ENCODE measurements at regions not wholly inside any gene's neighbourhood (a gene's known extent, or its start where the extent isn't known, plus 50 kb on each side); places are given as distances from the start of the nearest gene placed in this dataset.
"Not testable (repeated sequence)": the region's sequence is repeated elsewhere in the genome, so short reads cannot be mapped to it uniquely, and the experiment has no call there.

DNA sequence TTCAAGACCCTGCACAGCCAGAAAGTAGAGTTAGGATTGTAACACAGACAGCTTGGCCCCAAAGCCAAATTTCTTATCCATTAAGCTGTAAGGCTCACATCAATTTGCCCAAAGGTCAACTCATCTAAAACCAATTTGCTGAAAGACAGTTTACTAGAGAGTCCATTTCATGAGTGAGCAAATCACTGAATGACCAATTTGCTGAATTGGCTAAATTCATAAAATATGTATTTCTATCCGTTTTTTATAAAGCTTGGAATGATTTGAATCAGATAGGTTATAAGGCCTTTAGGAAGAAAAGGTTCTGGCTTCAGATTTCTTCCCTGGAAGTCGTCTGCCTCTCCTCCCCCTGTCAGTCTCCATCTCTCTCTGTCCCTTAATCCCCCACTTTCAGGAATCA is 168.1 kb downstream of the FCRL5 start:
- no peaks in the 10 kb centered on the region for H3K4me1 ChIP-seq (ENCODE audit: control insufficient read depth in 3 of 3, insufficient read depth in 2 of 3, low read depth in 1 of 3, low read length in 2 of 3)
- H3K9me3 ChIP-seq (ENCODE audit: control insufficient read depth in 2 of 2, insufficient read depth in 1 of 2, low read depth in 1 of 2, low read length in 1 of 2): no peaks in the 10 kb centered on the region
- no peak for DNase-seq
- peaks cover 0 to 7% (median 2%) of the 10 kb centered on the region in 3 donors for H3K27me3 ChIP-seq (ENCODE audit: control insufficient read depth in 3 of 3, insufficient read depth in 3 of 3, low read length in 3 of 3)
- no peak overlapping the region for H3K27ac ChIP-seq (ENCODE audit: low read depth in 1 of 3, low read length in 2 of 3)
- WGBS, 3 donors: 54 to 76% (median 65%) methylated on average over 2 of the region's 2 CpGs
- FAIRE-seq: no peak
- H3K36me3 ChIP-seq (ENCODE audit: control insufficient read depth in 3 of 3, insufficient read depth in 2 of 3, low read depth in 1 of 3, low read length in 3 of 3): no peaks in the 10 kb centered on the region
- H3K4me3 ChIP-seq (ENCODE audit: low read depth in 1 of 3, low read length in 3 of 3): no peak overlapping the region

GRCh38 chr1:157382351-157382750 is 170.0 kb downstream of the FCRL5 start:
- FAIRE-seq: no peak
- no peaks in the 10 kb centered on the region for H3K4me1 ChIP-seq (ENCODE audit: control insufficient read depth in 3 of 3, insufficient read depth in 2 of 3, low read depth in 1 of 3, low read length in 2 of 3)
- H3K27me3 ChIP-seq (ENCODE audit: control insufficient read depth in 3 of 3, insufficient read depth in 3 of 3, low read length in 3 of 3): peaks cover 0 to 2% (median 0%) of the 10 kb centered on the region in 3 donors
- no peaks in the 10 kb centered on the region for H3K36me3 ChIP-seq (ENCODE audit: control insufficient read depth in 3 of 3, insufficient read depth in 2 of 3, low read depth in 1 of 3, low read length in 3 of 3)
- H3K9me3 ChIP-seq (ENCODE audit: control insufficient read depth in 2 of 2, insufficient read depth in 1 of 2, low read depth in 1 of 2, low read length in 1 of 2): no peaks in the 10 kb centered on the region
- H3K4me3 ChIP-seq (ENCODE audit: low read depth in 1 of 3, low read length in 3 of 3): no peak overlapping the region
- WGBS, 3 donors: 81 to 94% (median 89%) methylated on average over 1 of the region's 1 CpG
- DNase-seq: no peak
- H3K27ac ChIP-seq (ENCODE audit: low read depth in 1 of 3, low read length in 2 of 3): no peak overlapping the region

- WGBS, 3 donors: 52 to 69% (median 60%) methylated on average over 5 to 6 of the region's 6 CpGs
- H3K36me3 ChIP-seq (ENCODE audit: control insufficient read depth in 3 of 3, insufficient read depth in 2 of 3, low read depth in 1 of 3, low read length in 3 of 3): no peaks in the 10 kb centered on the region
- no peaks in the 10 kb centered on the region for H3K4me1 ChIP-seq (ENCODE audit: control insufficient read depth in 3 of 3, insufficient read depth in 2 of 3, low read depth in 1 of 3, low read length in 2 of 3)
- peaks cover 0 to 2% (median 0%) of the 10 kb centered on the region in 3 donors for H3K27me3 ChIP-seq (ENCODE audit: control insufficient read depth in 3 of 3, insufficient read depth in 3 of 3, low read length in 3 of 3)
- no peak overlapping the region for H3K4me3 ChIP-seq (ENCODE audit: low read depth in 1 of 3, low read length in 3 of 3)
- no peaks in the 10 kb centered on the region for H3K9me3 ChIP-seq (ENCODE audit: control insufficient read depth in 2 of 2, insufficient read depth in 1 of 2, low read depth in 1 of 2, low read length in 1 of 2)
- DNase-seq (no peak), FAIRE-seq (no peak)
- H3K27ac ChIP-seq (ENCODE audit: low read depth in 1 of 3, low read length in 2 of 3): no peak overlapping the region
Observed at GRCh38 chr1:157380523-157380922, 171.8 kb downstream of the FCRL5 start.

DNA sequence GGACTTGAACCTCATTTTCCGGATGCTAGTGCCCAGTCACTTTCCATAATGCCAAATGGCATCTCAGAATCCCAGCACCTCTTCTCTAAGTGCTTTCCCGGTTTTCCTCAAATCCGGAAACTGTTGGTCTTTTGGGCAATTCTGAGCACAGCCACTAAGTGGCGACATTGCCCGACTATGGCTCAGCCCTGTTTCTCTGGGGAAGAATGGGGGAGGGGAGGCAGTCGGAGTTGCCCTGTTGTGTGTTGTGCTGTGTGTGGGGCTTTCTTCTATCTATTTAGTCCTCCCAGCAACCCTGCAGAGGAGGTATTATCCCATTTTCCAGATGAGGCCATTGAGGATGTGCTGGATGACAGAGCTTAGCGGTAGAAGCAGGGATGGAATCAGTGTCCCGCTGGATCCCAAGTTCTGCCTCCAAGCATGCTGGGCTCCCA is 175.0 kb downstream of the FCRL5 start:
- not testable (repeated sequence) for FAIRE-seq
- WGBS, 3 donors: 28 to 31% (median 29%) methylated on average over 8 of the region's 8 CpGs

DNA sequence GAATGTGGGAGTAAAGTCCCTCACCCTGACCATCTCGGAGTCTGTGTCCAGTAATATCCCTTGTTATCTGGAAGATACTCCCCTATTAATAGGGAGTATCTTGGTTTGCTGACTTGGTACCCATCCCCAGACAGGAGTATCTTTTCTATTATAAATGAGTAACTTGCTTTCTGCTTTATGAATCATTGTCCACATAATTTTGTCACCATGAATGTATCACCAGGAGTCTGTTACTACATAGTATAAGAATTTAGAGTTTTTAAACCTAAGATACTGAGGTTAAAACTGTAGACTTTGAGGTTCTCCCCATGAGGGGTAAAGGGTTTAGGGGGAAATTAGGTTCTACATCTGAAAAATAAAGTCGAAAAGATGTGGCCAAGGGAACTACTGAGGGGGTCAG is 175.6 kb downstream of the FCRL5 start:
- Histone ChIP-seq H3K27ac (ENCODE audit: low read depth in 1 of 3, low read length in 2 of 3) (no peak overlapping the region), H3K36me3 (ENCODE audit: control insufficient read depth in 3 of 3, insufficient read depth in 2 of 3, low read depth in 1 of 3, low read length in 3 of 3) (no peaks in the 10 kb centered on the region), H3K9me3 (ENCODE audit: control insufficient read depth in 2 of 2, insufficient read depth in 1 of 2, low read depth in 1 of 2, low read length in 1 of 2) (no peaks in the 10 kb centered on the region), H3K27me3 (ENCODE audit: control insufficient read depth in 3 of 3, insufficient read depth in 3 of 3, low read length in 3 of 3) (peaks cover 0 to 2% (median 0%) of the 10 kb centered on the region in 3 donors), H3K4me1 (ENCODE audit: control insufficient read depth in 3 of 3, insufficient read depth in 2 of 3, low read depth in 1 of 3, low read length in 2 of 3) (no peaks in the 10 kb centered on the region), H3K4me3 (ENCODE audit: low read depth in 1 of 3, low read length in 3 of 3) (no peak overlapping the region)
- FAIRE-seq: no peak
- WGBS, 3 donors: 75 to 84% (median 81%) methylated on average over 2 of the region's 2 CpGs
- no peak for DNase-seq

More for the DNA sequence above, 175.0 kb downstream of the FCRL5 start:
- H3K36me3 ChIP-seq (ENCODE audit: control insufficient read depth in 3 of 3, insufficient read depth in 2 of 3, low read depth in 1 of 3, low read length in 3 of 3); H3K27ac ChIP-seq (ENCODE audit: low read depth in 1 of 3, low read length in 2 of 3); H3K27me3 ChIP-seq (ENCODE audit: control insufficient read depth in 3 of 3, insufficient read depth in 3 of 3, low read length in 3 of 3); H3K4me3 ChIP-seq (ENCODE audit: low read depth in 1 of 3, low read length in 3 of 3); H3K9me3 ChIP-seq (ENCODE audit: control insufficient read depth in 2 of 2, insufficient read depth in 1 of 2, low read depth in 1 of 2, low read length in 1 of 2); H3K4me1 ChIP-seq (ENCODE audit: control insufficient read depth in 3 of 3, insufficient read depth in 2 of 3, low read depth in 1 of 3, low read length in 2 of 3): not testable (repeated sequence)
- peak; percentile 52 to 54 for DNase-seq

- DNase-seq; H3K4me1 ChIP-seq (ENCODE audit: control insufficient read depth in 3 of 3, insufficient read depth in 2 of 3, low read depth in 1 of 3, low read length in 2 of 3); FAIRE-seq; H3K27ac ChIP-seq (ENCODE audit: low read depth in 1 of 3, low read length in 2 of 3); H3K4me3 ChIP-seq (ENCODE audit: low read depth in 1 of 3, low read length in 3 of 3); H3K9me3 ChIP-seq (ENCODE audit: control insufficient read depth in 2 of 2, insufficient read depth in 1 of 2, low read depth in 1 of 2, low read length in 1 of 2); H3K36me3 ChIP-seq (ENCODE audit: control insufficient read depth in 3 of 3, insufficient read depth in 2 of 3, low read depth in 1 of 3, low read length in 3 of 3); H3K27me3 ChIP-seq (ENCODE audit: control insufficient read depth in 3 of 3, insufficient read depth in 3 of 3, low read length in 3 of 3): not testable (repeated sequence)
- 49 to 64% (median 55%) methylated on average over 2 of the region's 2 CpGs for WGBS, 3 donors
Observed at GRCh38 chr1:157372311-157372710, 180.0 kb downstream of the FCRL5 start.

DNA sequence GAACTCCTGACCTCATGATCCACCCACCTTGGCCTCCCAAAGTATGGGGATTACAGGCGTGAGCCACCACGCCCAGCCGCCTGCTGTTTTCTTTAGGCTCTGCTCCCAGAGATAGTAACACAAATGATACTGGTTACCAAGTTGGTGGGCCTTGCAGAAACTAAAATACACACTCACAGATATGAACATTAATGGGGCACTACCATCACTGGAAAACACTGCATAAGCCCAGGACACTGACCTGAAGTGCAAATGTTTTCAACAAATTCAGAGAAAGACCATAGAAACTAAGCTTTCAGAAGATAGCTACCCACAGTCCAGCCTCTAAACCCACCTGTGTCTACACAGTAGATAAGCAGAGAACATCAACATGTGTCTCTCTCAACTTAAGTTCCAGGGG is 180.5 kb downstream of the FCRL5 start:
- Histone ChIP-seq H3K4me3 (ENCODE audit: low read depth in 1 of 3, low read length in 3 of 3) (no peak overlapping the region), H3K9me3 (ENCODE audit: control insufficient read depth in 2 of 2, insufficient read depth in 1 of 2, low read depth in 1 of 2, low read length in 1 of 2) (no peaks in the 10 kb centered on the region), H3K36me3 (ENCODE audit: control insufficient read depth in 3 of 3, insufficient read depth in 2 of 3, low read depth in 1 of 3, low read length in 3 of 3) (no peaks in the 10 kb centered on the region), H3K27me3 (ENCODE audit: control insufficient read depth in 3 of 3, insufficient read depth in 3 of 3, low read length in 3 of 3) (no peaks in the 10 kb centered on the region), H3K27ac (ENCODE audit: low read depth in 1 of 3, low read length in 2 of 3) (no peak overlapping the region), H3K4me1 (ENCODE audit: control insufficient read depth in 3 of 3, insufficient read depth in 2 of 3, low read depth in 1 of 3, low read length in 2 of 3) (peaks cover 0 to 9% (median 2%) of the 10 kb centered on the region in 3 donors)
- DNase-seq (no peak), FAIRE-seq (no peak)
- WGBS, 3 donors: 78 to 84% (median 79%) methylated on average over 3 of the region's 3 CpGs

GRCh38 chr1:157371221-157371620 is 181.1 kb downstream of the FCRL5 start:
- Histone ChIP-seq H3K27ac (ENCODE audit: low read depth in 1 of 3, low read length in 2 of 3) (no peak overlapping the region), H3K4me3 (ENCODE audit: low read depth in 1 of 3, low read length in 3 of 3) (no peak overlapping the region), H3K9me3 (ENCODE audit: control insufficient read depth in 2 of 2, insufficient read depth in 1 of 2, low read depth in 1 of 2, low read length in 1 of 2) (no peaks in the 10 kb centered on the region), H3K27me3 (ENCODE audit: control insufficient read depth in 3 of 3, insufficient read depth in 3 of 3, low read length in 3 of 3) (no peaks in the 10 kb centered on the region), H3K36me3 (ENCODE audit: control insufficient read depth in 3 of 3, insufficient read depth in 2 of 3, low read depth in 1 of 3, low read length in 3 of 3) (no peaks in the 10 kb centered on the region), H3K4me1 (ENCODE audit: control insufficient read depth in 3 of 3, insufficient read depth in 2 of 3, low read depth in 1 of 3, low read length in 2 of 3) (peaks cover 0 to 9% (median 2%) of the 10 kb centered on the region in 3 donors)
- DNase-seq (no peak), FAIRE-seq (no peak)

GRCh38 chr1:157370698-157371097 is 181.6 kb downstream of the FCRL5 start:
- WGBS, 3 donors: 79 to 83% (median 83%) methylated on average over 5 of the region's 5 CpGs
- H3K4me3 ChIP-seq (ENCODE audit: low read depth in 1 of 3, low read length in 3 of 3): no peak overlapping the region
- peaks cover 0 to 9% (median 2%) of the 10 kb centered on the region in 3 donors for H3K4me1 ChIP-seq (ENCODE audit: control insufficient read depth in 3 of 3, insufficient read depth in 2 of 3, low read depth in 1 of 3, low read length in 2 of 3)
- H3K36me3 ChIP-seq (ENCODE audit: control insufficient read depth in 3 of 3, insufficient read depth in 2 of 3, low read depth in 1 of 3, low read length in 3 of 3): no peaks in the 10 kb centered on the region
- no peaks in the 10 kb centered on the region for H3K27me3 ChIP-seq (ENCODE audit: control insufficient read depth in 3 of 3, insufficient read depth in 3 of 3, low read length in 3 of 3)
- DNase-seq (no peak), FAIRE-seq (no peak)
- no peaks in the 10 kb centered on the region for H3K9me3 ChIP-seq (ENCODE audit: control insufficient read depth in 2 of 2, insufficient read depth in 1 of 2, low read depth in 1 of 2, low read length in 1 of 2)
- no peak overlapping the region for H3K27ac ChIP-seq (ENCODE audit: low read depth in 1 of 3, low read length in 2 of 3)

All from small intestine (tissue), 7 donors.